ENCODE measurements at regions not wholly inside any gene's neighbourhood (a gene's known extent, or its start where the extent isn't known, plus 50 kb on each side); places are given as distances from the start of the nearest gene placed in this dataset.

DNA sequence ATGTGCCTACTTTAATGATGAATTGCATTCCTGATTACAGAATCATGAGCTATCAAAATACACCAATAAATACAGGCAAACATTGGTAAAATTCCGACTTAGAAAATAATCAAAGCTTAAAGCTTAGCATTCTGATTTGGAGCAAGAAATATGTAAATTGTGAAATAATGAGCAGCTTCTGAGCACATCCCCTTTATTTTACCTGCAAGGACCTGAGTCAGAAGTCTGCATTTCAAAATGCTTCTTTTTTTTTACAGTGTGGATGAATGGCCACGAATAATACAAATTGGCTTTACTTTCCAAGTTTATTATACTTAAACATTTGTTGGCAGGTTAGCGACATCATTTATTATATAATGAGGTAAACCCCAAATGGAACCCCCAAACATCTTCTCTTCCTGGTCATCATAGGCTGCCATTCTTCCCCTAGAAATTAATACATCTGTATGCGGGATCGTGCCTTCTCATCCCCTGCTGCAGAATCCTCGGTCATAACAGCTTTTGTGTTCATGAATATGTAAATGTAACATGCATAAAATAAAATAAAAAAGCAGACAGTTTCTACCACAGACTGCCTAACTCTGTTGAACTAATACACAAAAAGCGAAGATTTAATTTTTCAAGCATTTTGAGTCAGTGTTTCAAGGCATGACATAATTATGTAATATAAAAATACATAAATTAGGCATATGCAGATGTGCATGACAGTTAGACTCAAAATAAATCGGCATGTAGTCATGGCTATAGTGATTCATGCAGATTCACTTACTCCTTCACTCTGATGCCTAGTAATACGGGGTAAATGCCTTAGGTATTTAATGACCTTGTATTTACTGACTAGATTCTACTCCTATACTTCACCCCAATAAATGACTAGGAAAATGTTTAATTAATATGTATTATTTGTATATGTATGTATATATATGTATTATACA, 339.7 kb downstream of the USP25 start:
- TF ChIP-seq, protein P1, sequence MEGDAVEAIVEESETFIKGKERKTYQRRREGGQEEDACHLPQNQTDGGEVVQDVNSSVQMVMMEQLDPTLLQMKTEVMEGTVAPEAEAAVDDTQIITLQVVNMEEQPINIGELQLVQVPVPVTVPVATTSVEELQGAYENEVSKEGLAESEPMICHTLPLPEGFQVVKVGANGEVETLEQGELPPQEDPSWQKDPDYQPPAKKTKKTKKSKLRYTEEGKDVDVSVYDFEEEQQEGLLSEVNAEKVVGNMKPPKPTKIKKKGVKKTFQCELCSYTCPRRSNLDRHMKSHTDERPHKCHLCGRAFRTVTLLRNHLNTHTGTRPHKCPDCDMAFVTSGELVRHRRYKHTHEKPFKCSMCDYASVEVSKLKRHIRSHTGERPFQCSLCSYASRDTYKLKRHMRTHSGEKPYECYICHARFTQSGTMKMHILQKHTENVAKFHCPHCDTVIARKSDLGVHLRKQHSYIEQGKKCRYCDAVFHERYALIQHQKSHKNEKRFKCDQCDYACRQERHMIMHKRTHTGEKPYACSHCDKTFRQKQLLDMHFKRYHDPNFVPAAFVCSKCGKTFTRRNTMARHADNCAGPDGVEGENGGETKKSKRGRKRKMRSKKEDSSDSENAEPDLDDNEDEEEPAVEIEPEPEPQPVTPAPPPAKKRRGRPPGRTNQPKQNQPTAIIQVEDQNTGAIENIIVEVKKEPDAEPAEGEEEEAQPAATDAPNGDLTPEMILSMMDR (IDR thresholded peaks at IDR 0.05) = no peak
- TF ChIP-seq POLR2A (IDR thresholded peaks at IDR 0.05) (no peak), POLR2AphosphoS5 (IDR thresholded peaks at IDR 0.05) (no peak)

All from prostate gland (tissue), 2 donors.